Neural cell (in vitro differentiated cells): ENCODE measurements at regions not wholly inside any gene's neighbourhood (a gene's known extent, or its start where the extent isn't known, plus 50 kb on each side); places are given as distances from the start of the nearest gene placed in this dataset.
"Not testable (repeated sequence)": the region's sequence is repeated elsewhere in the genome, so short reads cannot be mapped to it uniquely, and the experiment has no call there.

Experiments
- CTCF ChIP-seq: fragments of 450-650 bp; IDR thresholded peaks from 2 replicates; pipeline ENCODE4 v1.5.1; 2014; ENCODE audit warnings: antibody characterized with exemption, mild to moderate bottlenecking, moderate library complexity; ENCODE audit not compliant: poor library complexity, severe bottlenecking
- EP300 ChIP-seq: fragments of 450-650 bp; conservative IDR thresholded peaks from 2 replicates; pipeline ENCODE4 v1.6.1; 2014; ENCODE audit warnings: antibody characterized with exemption, mild to moderate bottlenecking, moderate library complexity; ENCODE audit not compliant: poor library complexity, severe bottlenecking
- EZH2 ChIP-seq: fragments of 200-600, 300-800 bp; shearing (Covaris generic), sonication (generic); IDR thresholded peaks from 2 replicates; pipeline ENCODE4 v1.6.1; 2014; ENCODE audit warnings: antibody characterized with exemption, low read length, borderline replicate concordance, mild to moderate bottlenecking; ENCODE audit not compliant: insufficient read depth, poor library complexity, severe bottlenecking
- MXI1 ChIP-seq: fragments of 450-650 bp; conservative IDR thresholded peaks from 2 replicates; pipeline ENCODE4 v1.6.1; 2014; ENCODE audit warnings: antibody characterized with exemption, mild to moderate bottlenecking; ENCODE audit not compliant: poor library complexity, severe bottlenecking
- POLR2AphosphoS5 ChIP-seq: IDR thresholded peaks from 2 replicates; pipeline ENCODE4 v1.6.1; 2012
- RAD21 ChIP-seq: fragments of 450-650 bp; conservative IDR thresholded peaks from 2 replicates; pipeline ENCODE4 v1.6.1; 2014; ENCODE audit warnings: antibody characterized with exemption, mild to moderate bottlenecking, moderate library complexity
- REST ChIP-seq: IDR thresholded peaks from 2 replicates; pipeline ENCODE4 v1.6.1; 2012; ENCODE audit warnings: borderline replicate concordance
- SMC3 ChIP-seq: fragments of 450-650 bp; conservative IDR thresholded peaks from 2 replicates; pipeline ENCODE4 v1.6.1; 2014; ENCODE audit warnings: antibody characterized with exemption, mild to moderate bottlenecking, moderate library complexity; ENCODE audit not compliant: poor library complexity
- TAF1 ChIP-seq: IDR thresholded peaks from 2 replicates; pipeline ENCODE4 v1.6.1; 2012; ENCODE audit warnings: low read depth

DNA sequence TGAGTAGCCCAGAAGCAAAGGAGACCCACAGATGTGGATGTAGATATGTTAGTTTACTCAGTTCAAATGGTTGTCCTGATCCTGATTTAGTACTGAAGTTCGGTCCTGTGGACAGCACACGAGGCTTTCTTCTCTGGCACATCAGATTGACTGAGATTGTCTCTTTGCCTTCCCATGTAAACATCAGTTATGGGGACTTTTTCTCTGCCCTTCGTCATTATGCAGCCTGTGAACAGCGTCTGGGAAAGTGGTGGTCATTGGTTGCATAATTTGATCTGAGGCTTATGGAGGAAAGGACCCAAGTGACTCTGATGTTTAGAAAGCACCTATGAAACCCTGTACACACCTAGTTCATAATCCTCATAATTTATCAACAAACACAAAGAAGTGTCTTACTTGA is 264.5 kb upstream of the SGCG start:
- not testable (repeated sequence) for TF ChIP-seq REST, CTCF, EZH2, POLR2AphosphoS5, TAF1, EP300, RAD21, SMC3, MXI1
